ENCODE measurements at regions not wholly inside any gene's neighbourhood (a gene's known extent, or its start where the extent isn't known, plus 50 kb on each side); places are given as distances from the start of the nearest gene placed in this dataset.

GRCh38 chr6:155779456-155779855 is 323.8 kb upstream of the NOX3 start:
- no peak for DNase-seq (ENCODE audit: low read depth in 1 of 2, low spot score in 1 of 2)
- H3K27me3 ChIP-seq (ENCODE audit: insufficient read depth, poor library complexity, severe bottlenecking) = no peaks in the 10 kb centered on the region

GRCh38 chr6:155778336-155778735 is 322.7 kb upstream of the NOX3 start:
- TF ChIP-seq, protein P1, sequence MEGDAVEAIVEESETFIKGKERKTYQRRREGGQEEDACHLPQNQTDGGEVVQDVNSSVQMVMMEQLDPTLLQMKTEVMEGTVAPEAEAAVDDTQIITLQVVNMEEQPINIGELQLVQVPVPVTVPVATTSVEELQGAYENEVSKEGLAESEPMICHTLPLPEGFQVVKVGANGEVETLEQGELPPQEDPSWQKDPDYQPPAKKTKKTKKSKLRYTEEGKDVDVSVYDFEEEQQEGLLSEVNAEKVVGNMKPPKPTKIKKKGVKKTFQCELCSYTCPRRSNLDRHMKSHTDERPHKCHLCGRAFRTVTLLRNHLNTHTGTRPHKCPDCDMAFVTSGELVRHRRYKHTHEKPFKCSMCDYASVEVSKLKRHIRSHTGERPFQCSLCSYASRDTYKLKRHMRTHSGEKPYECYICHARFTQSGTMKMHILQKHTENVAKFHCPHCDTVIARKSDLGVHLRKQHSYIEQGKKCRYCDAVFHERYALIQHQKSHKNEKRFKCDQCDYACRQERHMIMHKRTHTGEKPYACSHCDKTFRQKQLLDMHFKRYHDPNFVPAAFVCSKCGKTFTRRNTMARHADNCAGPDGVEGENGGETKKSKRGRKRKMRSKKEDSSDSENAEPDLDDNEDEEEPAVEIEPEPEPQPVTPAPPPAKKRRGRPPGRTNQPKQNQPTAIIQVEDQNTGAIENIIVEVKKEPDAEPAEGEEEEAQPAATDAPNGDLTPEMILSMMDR (IDR thresholded peaks at IDR 0.05; ENCODE audit: insufficient read depth, low read length) = no peak
- H3K4me3 ChIP-seq (replicated peaks; ENCODE audit: insufficient read depth, low read length) = no peak overlapping the region
- no peaks in the 10 kb centered on the region for H3K27me3 ChIP-seq (ENCODE audit: insufficient read depth, poor library complexity, severe bottlenecking)
- no peak overlapping the region for H3K27ac ChIP-seq (replicated peaks)
- no peak for DNase-seq (ENCODE audit: low read depth in 1 of 2, low spot score in 1 of 2)

More at GRCh38 chr6:155779456-155779855, 323.8 kb upstream of the NOX3 start:
- no peak overlapping the region for H3K4me3 ChIP-seq (replicated peaks; ENCODE audit: insufficient read depth, low read length)
- H3K27ac ChIP-seq (replicated peaks) = no peak overlapping the region
- no peak for TF ChIP-seq GABPA (IDR thresholded peaks at IDR 0.05; ENCODE audit: low read depth)
- TF ChIP-seq POLR2AphosphoS5 (IDR thresholded peaks at IDR 0.05; ENCODE audit: low read depth) = no peak
- TF ChIP-seq SPI1 (IDR thresholded peaks at IDR 0.05; ENCODE audit: borderline replicate concordance, low read depth) = no peak
- TF ChIP-seq, protein P1 (IDR thresholded peaks at IDR 0.05; ENCODE audit: insufficient read depth, low read length) = no peak
- TF ChIP-seq, protein P2, sequence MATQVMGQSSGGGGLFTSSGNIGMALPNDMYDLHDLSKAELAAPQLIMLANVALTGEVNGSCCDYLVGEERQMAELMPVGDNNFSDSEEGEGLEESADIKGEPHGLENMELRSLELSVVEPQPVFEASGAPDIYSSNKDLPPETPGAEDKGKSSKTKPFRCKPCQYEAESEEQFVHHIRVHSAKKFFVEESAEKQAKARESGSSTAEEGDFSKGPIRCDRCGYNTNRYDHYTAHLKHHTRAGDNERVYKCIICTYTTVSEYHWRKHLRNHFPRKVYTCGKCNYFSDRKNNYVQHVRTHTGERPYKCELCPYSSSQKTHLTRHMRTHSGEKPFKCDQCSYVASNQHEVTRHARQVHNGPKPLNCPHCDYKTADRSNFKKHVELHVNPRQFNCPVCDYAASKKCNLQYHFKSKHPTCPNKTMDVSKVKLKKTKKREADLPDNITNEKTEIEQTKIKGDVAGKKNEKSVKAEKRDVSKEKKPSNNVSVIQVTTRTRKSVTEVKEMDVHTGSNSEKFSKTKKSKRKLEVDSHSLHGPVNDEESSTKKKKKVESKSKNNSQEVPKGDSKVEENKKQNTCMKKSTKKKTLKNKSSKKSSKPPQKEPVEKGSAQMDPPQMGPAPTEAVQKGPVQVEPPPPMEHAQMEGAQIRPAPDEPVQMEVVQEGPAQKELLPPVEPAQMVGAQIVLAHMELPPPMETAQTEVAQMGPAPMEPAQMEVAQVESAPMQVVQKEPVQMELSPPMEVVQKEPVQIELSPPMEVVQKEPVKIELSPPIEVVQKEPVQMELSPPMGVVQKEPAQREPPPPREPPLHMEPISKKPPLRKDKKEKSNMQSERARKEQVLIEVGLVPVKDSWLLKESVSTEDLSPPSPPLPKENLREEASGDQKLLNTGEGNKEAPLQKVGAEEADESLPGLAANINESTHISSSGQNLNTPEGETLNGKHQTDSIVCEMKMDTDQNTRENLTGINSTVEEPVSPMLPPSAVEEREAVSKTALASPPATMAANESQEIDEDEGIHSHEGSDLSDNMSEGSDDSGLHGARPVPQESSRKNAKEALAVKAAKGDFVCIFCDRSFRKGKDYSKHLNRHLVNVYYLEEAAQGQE (IDR thresholded peaks at IDR 0.05; ENCODE audit: insufficient replicate concordance, low read depth) = no peak

- TF ChIP-seq POLR2AphosphoS5 (IDR thresholded peaks at IDR 0.05; ENCODE audit: low read depth) (no peak), GABPA (IDR thresholded peaks at IDR 0.05; ENCODE audit: low read depth) (no peak), SPI1 (IDR thresholded peaks at IDR 0.05; ENCODE audit: borderline replicate concordance, low read depth) (no peak)
- TF ChIP-seq, protein P1 (IDR thresholded peaks at IDR 0.05; ENCODE audit: insufficient read depth, low read length) = no peak
- TF ChIP-seq, protein P2 (IDR thresholded peaks at IDR 0.05; ENCODE audit: insufficient replicate concordance, low read depth) = no peak
- Histone ChIP-seq H3K27me3 (ENCODE audit: insufficient read depth, poor library complexity, severe bottlenecking) (no peaks in the 10 kb centered on the region), H3K4me3 (replicated peaks; ENCODE audit: insufficient read depth, low read length) (no peak overlapping the region), H3K27ac (replicated peaks) (no peak overlapping the region)
- no peak for DNase-seq (ENCODE audit: low read depth in 1 of 2, low spot score in 1 of 2)
Observed at GRCh38 chr6:155771822-155772221, 316.2 kb upstream of the NOX3 start.

DNA sequence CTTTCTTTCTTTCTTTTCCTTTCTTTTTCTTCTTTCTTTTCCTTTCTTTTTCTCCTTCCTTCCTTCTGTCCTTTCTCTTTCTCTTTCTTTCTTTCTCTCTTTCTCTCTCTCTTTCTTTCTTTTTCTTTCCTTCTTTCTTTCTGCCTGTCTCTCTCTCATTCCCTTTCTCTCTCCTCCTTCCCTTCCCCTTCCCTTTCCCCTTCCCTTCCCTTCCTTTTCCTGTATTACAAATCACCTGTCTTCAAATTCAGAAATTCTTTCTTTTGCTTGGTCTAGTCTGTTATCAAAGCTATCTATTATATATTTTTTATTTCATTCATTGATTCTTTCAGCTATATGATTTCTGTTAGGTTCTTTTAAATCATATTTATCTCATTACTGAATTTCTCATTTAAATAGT is 315.2 kb upstream of the NOX3 start:
- H3K27me3 ChIP-seq (ENCODE audit: insufficient read depth, poor library complexity, severe bottlenecking) = no peaks in the 10 kb centered on the region
- TF ChIP-seq, protein P1 (IDR thresholded peaks at IDR 0.05; ENCODE audit: insufficient read depth, low read length) = no peak
- TF ChIP-seq, protein P2 (IDR thresholded peaks at IDR 0.05; ENCODE audit: insufficient replicate concordance, low read depth) = no peak
- TF ChIP-seq POLR2AphosphoS5 (IDR thresholded peaks at IDR 0.05; ENCODE audit: low read depth) = no peak
- no peak for TF ChIP-seq GABPA (IDR thresholded peaks at IDR 0.05; ENCODE audit: low read depth)
- no peak for TF ChIP-seq SPI1 (IDR thresholded peaks at IDR 0.05; ENCODE audit: borderline replicate concordance, low read depth)
- no peak overlapping the region for H3K4me3 ChIP-seq (replicated peaks; ENCODE audit: insufficient read depth, low read length)
- no peak for DNase-seq (ENCODE audit: low read depth in 1 of 2, low spot score in 1 of 2)
- H3K27ac ChIP-seq (replicated peaks) = no peak overlapping the region
